ENCODE measurements at regions not wholly inside any gene's neighbourhood (a gene's known extent, or its start where the extent isn't known, plus 50 kb on each side); places are given as distances from the start of the nearest gene placed in this dataset.

DNA sequence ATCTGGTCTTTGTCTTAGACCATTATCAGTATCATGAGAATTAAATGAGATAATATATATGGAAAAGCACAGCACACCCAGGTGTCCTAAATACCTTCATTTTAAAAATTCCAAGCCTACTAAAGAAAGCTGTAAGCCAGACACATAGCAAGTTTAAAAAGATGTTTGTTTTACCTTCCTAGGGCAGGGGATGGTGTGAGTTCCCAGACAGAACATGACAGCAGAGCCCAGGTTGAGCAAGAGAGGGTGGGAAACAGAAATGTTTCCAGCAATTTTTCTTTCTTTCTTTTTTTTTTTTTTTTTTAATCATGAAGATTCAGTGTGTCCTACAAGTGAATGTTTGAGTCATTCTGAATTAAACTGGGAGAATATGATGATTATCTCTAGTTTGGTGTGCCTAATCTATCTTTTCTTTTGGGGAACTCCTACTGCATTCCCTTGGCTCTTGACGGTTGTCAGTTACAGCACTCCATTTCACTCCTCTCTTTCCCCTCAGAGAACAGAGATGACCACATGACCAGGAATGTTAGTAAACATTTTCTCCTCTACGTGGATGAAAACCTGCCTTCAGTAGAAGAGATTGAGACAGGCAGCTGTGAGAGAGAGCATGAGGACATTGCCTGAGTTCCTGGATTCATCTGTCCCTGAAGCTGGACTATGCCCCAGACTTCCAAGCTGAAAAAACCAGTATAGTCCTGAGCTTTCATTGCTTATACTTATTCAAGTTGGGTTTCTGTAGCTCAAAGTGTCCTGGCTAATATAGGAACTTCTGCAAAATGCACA lies 54.5 kb upstream of the ARL14 start:
- in situ Hi-C loops (cut with MboI) = no loop called here
- H3K4me1 ChIP-seq (ENCODE audit: control insufficient read depth, insufficient read depth, low read length) = no peaks in the 10 kb centered on the region
- no TSS peak for BruUV-seq (replicated peaks)
- H2AFZ ChIP-seq (ENCODE audit: control insufficient read depth, low read depth, low read length) = no peak overlapping the region
- no peak for ATAC-seq
- RAD21 ChIA-PET (ENCODE audit: unreplicated experiment) = no interaction called here
- H3K36me3 ChIP-seq (ENCODE audit: control insufficient read depth in 2 of 2, insufficient read depth in 2 of 2, low read length in 1 of 2) = no peaks in the 10 kb centered on the region
- DNase-seq (ENCODE audit: low read depth, low spot score) = no peak
- POLR2A ChIA-PET = no interaction called here
- no peak overlapping the region for H3K4me2 ChIP-seq (ENCODE audit: control insufficient read depth, insufficient read depth)
- intact Hi-C loops (cut with micrococcal nuclease; ENCODE audit: unreplicated experiment) = no loop called here
- no peaks in the 10 kb centered on the region for H3K9me3 ChIP-seq (replicated peaks; ENCODE audit: control insufficient read depth, insufficient read depth, low read length)
- H3K27ac ChIP-seq (ENCODE audit: control insufficient read depth, insufficient read depth) = no peak overlapping the region
- no peaks in the 10 kb centered on the region for H3K27me3 ChIP-seq (replicated peaks in 1 of 2; ENCODE audit: control insufficient read depth in 2 of 2, insufficient read depth in 2 of 2, low read length in 1 of 2)
- H4K20me1 ChIP-seq (ENCODE audit: control insufficient read depth, insufficient read depth) = no peaks in the 10 kb centered on the region
- SMC1A ChIA-PET (ENCODE audit: uncharacterized antibody, unreplicated experiment) = interaction anchor here (1.4 kb wide), 1 partner anchor 9 kb away, joined by 3 read pairs; no protein-coding TSS in a partner anchor
- WGBS (ENCODE audit: insufficient coverage, insufficient replicate concordance, low lambda C conversion rate, missing lambda C conversion rate) = 50% methylated on average over 2 of the region's 2 CpGs
- no peak for TF ChIP-seq SMAD1 (IDR thresholded peaks at IDR 0.05; ENCODE audit: low read depth, partially characterized antibody)
- TF ChIP-seq, protein P1, sequence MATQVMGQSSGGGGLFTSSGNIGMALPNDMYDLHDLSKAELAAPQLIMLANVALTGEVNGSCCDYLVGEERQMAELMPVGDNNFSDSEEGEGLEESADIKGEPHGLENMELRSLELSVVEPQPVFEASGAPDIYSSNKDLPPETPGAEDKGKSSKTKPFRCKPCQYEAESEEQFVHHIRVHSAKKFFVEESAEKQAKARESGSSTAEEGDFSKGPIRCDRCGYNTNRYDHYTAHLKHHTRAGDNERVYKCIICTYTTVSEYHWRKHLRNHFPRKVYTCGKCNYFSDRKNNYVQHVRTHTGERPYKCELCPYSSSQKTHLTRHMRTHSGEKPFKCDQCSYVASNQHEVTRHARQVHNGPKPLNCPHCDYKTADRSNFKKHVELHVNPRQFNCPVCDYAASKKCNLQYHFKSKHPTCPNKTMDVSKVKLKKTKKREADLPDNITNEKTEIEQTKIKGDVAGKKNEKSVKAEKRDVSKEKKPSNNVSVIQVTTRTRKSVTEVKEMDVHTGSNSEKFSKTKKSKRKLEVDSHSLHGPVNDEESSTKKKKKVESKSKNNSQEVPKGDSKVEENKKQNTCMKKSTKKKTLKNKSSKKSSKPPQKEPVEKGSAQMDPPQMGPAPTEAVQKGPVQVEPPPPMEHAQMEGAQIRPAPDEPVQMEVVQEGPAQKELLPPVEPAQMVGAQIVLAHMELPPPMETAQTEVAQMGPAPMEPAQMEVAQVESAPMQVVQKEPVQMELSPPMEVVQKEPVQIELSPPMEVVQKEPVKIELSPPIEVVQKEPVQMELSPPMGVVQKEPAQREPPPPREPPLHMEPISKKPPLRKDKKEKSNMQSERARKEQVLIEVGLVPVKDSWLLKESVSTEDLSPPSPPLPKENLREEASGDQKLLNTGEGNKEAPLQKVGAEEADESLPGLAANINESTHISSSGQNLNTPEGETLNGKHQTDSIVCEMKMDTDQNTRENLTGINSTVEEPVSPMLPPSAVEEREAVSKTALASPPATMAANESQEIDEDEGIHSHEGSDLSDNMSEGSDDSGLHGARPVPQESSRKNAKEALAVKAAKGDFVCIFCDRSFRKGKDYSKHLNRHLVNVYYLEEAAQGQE (IDR thresholded peaks at IDR 0.05; ENCODE audit: low read depth, low read length) = no peak
- TF ChIP-seq MYB (IDR thresholded peaks at IDR 0.05; ENCODE audit: borderline replicate concordance, low read depth, low read length) = no peak
- TF ChIP-seq ZNF622 (IDR thresholded peaks at IDR 0.05) = no peak
- no peak for TF ChIP-seq HDAC2 (IDR thresholded peaks at IDR 0.05)
- TF ChIP-seq, protein P2, sequence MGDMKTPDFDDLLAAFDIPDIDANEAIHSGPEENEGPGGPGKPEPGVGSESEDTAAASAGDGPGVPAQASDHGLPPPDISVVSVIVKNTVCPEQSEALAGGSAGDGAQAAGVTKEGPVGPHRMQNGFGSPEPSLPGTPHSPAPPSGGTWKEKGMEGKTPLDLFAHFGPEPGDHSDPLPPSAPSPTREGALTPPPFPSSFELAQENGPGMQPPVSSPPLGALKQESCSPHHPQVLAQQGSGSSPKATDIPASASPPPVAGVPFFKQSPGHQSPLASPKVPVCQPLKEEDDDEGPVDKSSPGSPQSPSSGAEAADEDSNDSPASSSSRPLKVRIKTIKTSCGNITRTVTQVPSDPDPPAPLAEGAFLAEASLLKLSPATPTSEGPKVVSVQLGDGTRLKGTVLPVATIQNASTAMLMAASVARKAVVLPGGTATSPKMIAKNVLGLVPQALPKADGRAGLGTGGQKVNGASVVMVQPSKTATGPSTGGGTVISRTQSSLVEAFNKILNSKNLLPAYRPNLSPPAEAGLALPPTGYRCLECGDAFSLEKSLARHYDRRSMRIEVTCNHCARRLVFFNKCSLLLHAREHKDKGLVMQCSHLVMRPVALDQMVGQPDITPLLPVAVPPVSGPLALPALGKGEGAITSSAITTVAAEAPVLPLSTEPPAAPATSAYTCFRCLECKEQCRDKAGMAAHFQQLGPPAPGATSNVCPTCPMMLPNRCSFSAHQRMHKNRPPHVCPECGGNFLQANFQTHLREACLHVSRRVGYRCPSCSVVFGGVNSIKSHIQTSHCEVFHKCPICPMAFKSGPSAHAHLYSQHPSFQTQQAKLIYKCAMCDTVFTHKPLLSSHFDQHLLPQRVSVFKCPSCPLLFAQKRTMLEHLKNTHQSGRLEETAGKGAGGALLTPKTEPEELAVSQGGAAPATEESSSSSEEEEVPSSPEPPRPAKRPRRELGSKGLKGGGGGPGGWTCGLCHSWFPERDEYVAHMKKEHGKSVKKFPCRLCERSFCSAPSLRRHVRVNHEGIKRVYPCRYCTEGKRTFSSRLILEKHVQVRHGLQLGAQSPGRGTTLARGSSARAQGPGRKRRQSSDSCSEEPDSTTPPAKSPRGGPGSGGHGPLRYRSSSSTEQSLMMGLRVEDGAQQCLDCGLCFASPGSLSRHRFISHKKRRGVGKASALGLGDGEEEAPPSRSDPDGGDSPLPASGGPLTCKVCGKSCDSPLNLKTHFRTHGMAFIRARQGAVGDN (IDR thresholded peaks at IDR 0.05) = no peak
- no peak for TF ChIP-seq SMAD5 (IDR thresholded peaks at IDR 0.05; ENCODE audit: low read depth)
- no peak for TF ChIP-seq CBX3 (IDR thresholded peaks at IDR 0.05; ENCODE audit: borderline replicate concordance, low read depth)
- TF ChIP-seq BACH1 (IDR thresholded peaks at IDR 0.05; ENCODE audit: borderline replicate concordance) = no peak
- TF ChIP-seq, protein P3, sequence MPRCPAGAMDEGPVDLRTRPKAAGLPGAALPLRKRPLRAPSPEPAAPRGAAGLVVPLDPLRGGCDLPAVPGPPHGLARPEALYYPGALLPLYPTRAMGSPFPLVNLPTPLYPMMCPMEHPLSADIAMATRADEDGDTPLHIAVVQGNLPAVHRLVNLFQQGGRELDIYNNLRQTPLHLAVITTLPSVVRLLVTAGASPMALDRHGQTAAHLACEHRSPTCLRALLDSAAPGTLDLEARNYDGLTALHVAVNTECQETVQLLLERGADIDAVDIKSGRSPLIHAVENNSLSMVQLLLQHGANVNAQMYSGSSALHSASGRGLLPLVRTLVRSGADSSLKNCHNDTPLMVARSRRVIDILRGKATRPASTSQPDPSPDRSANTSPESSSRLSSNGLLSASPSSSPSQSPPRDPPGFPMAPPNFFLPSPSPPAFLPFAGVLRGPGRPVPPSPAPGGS (IDR thresholded peaks at IDR 0.05; ENCODE audit: borderline replicate concordance, insufficient read depth, low read depth, low read length, poor library complexity, severe bottlenecking) = no peak
- no peak for TF ChIP-seq TCF12 (IDR thresholded peaks at IDR 0.05; ENCODE audit: low read depth, low read length)
- TF ChIP-seq CHD2 (IDR thresholded peaks at IDR 0.05; ENCODE audit: borderline replicate concordance, low read depth, low read length) = no peak
- no peak for TF ChIP-seq ZNF217 (IDR thresholded peaks at IDR 0.05)
- no peak for TF ChIP-seq RELA (IDR thresholded peaks at IDR 0.05; ENCODE audit: borderline replicate concordance, partially characterized antibody)
- H3K4me3 ChIP-seq = no peak overlapping the region
- H3K9ac ChIP-seq (ENCODE audit: control insufficient read depth, insufficient read depth, low read length) = no peak overlapping the region
- CTCF ChIA-PET = no interaction called here
- no peak for FAIRE-seq
- H3K79me2 ChIP-seq (ENCODE audit: control insufficient read depth, insufficient read depth, low read length) = no peaks in the 10 kb centered on the region
